B cell (primary cell): ENCODE measurements at regions not wholly inside any gene's neighbourhood (a gene's known extent, or its start where the extent isn't known, plus 50 kb on each side); places are given as distances from the start of the nearest gene placed in this dataset.

Experiments used
- ATAC-seq: fragments of 200-7000 bp; cut with Tn5 transposase; one replicate; pipeline ENCODE4 v1.10.0; 2021; ENCODE audit warnings: low read depth, mild to moderate bottlenecking, moderate number of reproducible peaks, moderate library complexity
- CTCF ChIA-PET: fragments of 350-600 bp; sonication (Branson Sonifier 250); formaldehyde crosslinking; loops from one replicate; lab custom pipeline; 2021; ENCODE audit warnings: antibody characterized with exemption, inconsistent platforms; lab: Charles Lee
- POLR2A ChIA-PET: fragments of 350-600 bp; sonication (Branson Sonifier 250); formaldehyde crosslinking; loops from one replicate; lab custom pipeline; 2021; ENCODE audit warnings: antibody characterized with exemption; lab: Charles Lee
- DNase-seq: peaks from one replicate; pipeline ENCODE4 v3.0.0; 2013
- H2AFZ ChIP-seq: 2 replicates; pipeline ENCODE4 v1.6.1; 2012; ENCODE audit warnings: mild to moderate bottlenecking, low read depth, low read length; ENCODE audit not compliant: insufficient read depth, poor library complexity, severe bottlenecking
- H3K27ac ChIP-seq, 2 donors: 1 replicate in 1 of 2; 2 replicates in 1 of 2; pipeline ENCODE4 v1.5.1; 2012 to 2013; ENCODE audit warnings: low read length in 2 of 2, mild to moderate bottlenecking in 2 of 2, moderate library complexity in 1 of 2
- H3K27me3 ChIP-seq, 4 experiments: fragments of 200-600 bp in 1 of 4; sonication (generic) in 1 of 4; replicated peaks in 1 of 4; 1 replicate in 2 of 4; 2 replicates in 2 of 4; pipeline versions ENCODE4 v1.6.1 to v1.7.0; 2013 to 2016; ENCODE audit warnings: low read length in 3 of 4, mild to moderate bottlenecking in 2 of 4, mixed read lengths in 1 of 4, moderate library complexity in 1 of 4; ENCODE audit not compliant: insufficient read depth in 4 of 4, control insufficient read depth in 3 of 4; ENCODE audit errors: control extremely low read depth in 1 of 4
- H3K36me3 ChIP-seq, 2 experiments: replicated peaks in 1 of 2; 1 replicate in 1 of 2; 2 replicates in 1 of 2; pipeline versions ENCODE4 v1.6.1 to v1.7.1; 2013; ENCODE audit warnings: low read length in 1 of 2; ENCODE audit not compliant: insufficient read depth in 2 of 2, control insufficient read depth in 1 of 2; ENCODE audit errors: control extremely low read depth in 1 of 2, extremely low read depth in 1 of 2
- H3K4me1 ChIP-seq, 2 donors: fragments of 200-600 bp in 1 of 2; sonication (generic) in 1 of 2; 1 replicate in 1 of 2; 2 replicates in 1 of 2; pipeline versions ENCODE4 v1.5.1 to v1.6.1; 2013 to 2017; ENCODE audit warnings: low read length in 2 of 2; ENCODE audit not compliant: control insufficient read depth in 2 of 2, insufficient read depth in 2 of 2
- H3K4me2 ChIP-seq: replicated peaks from 2 replicates; pipeline ENCODE3; 2012; ENCODE audit warnings: mild to moderate bottlenecking, low read depth, low read length; ENCODE audit not compliant: poor library complexity, severe bottlenecking
- H3K4me3 ChIP-seq, 5 experiments: fragments of 200-600 bp in 1 of 5; sonication (generic) in 1 of 5; 1 replicate in 3 of 5; 2 replicates in 2 of 5; pipeline versions ENCODE4 v1.5.1 to v1.7.0; 2011 to 2016; ENCODE audit warnings: low read length in 4 of 5, mild to moderate bottlenecking in 4 of 5, low read depth in 2 of 5, control low read depth in 1 of 5, moderate library complexity in 1 of 5; ENCODE audit not compliant: insufficient read depth in 1 of 5; ENCODE audit errors: control extremely low read depth in 1 of 5, extremely low read depth in 1 of 5
- H3K79me2 ChIP-seq: fragments of 200-600 bp; sonication (generic); one replicate; pipeline ENCODE4 v1.6.0; 2016; ENCODE audit warnings: low read length; ENCODE audit not compliant: control insufficient read depth, insufficient read depth
- H3K9ac ChIP-seq: fragments of 200-600 bp; sonication (generic); 2 replicates; pipeline ENCODE4 v1.6.1; 2017; ENCODE audit warnings: mild to moderate bottlenecking, low read length, moderate library complexity
- H3K9me3 ChIP-seq, 3 donors: one replicate each; pipeline versions ENCODE4 v1.6.1 to v1.7.1; 2013; ENCODE audit warnings: low read length in 2 of 3; ENCODE audit not compliant: control insufficient read depth in 2 of 3, insufficient read depth in 1 of 3; ENCODE audit errors: control extremely low read depth in 1 of 3
- H4K20me1 ChIP-seq: 2 replicates; pipeline ENCODE4 v1.6.0; 2012; ENCODE audit warnings: mild to moderate bottlenecking, low read length; ENCODE audit not compliant: insufficient read depth, control insufficient read depth, poor library complexity, severe bottlenecking
- H3K27ac Mint-ChIP-seq: one replicate; pipeline ENCODE4 v1.8.0; 2021; ENCODE audit warnings: mixed read lengths
- H3K27me3 Mint-ChIP-seq: one replicate; pipeline ENCODE4 v1.8.0; 2021; ENCODE audit warnings: mixed read lengths
- H3K4me1 Mint-ChIP-seq: one replicate; pipeline ENCODE4 v1.8.0; 2021; ENCODE audit warnings: mixed read lengths
- H3K4me3 Mint-ChIP-seq: one replicate; pipeline ENCODE4 v1.8.0; 2021; ENCODE audit warnings: mixed read lengths
- H3K9me3 Mint-ChIP-seq: one replicate; pipeline ENCODE4 v1.8.0; 2022; ENCODE audit warnings: mixed read lengths; ENCODE audit not compliant: insufficient read depth
- EZH2 ChIP-seq: IDR thresholded peaks from 2 replicates; pipeline ENCODE4 v1.6.1; 2012; ENCODE audit warnings: borderline replicate concordance, low read depth, mild to moderate bottlenecking, moderate library complexity, low read length; ENCODE audit not compliant: insufficient read depth, poor library complexity, severe bottlenecking
- WGBS: methylation state at CpG from one replicate; pipeline ENCODE4 v1.1.5; 2013; ENCODE audit warnings: missing lambda C conversion rate; ENCODE audit not compliant: insufficient coverage; 5-methylcytosine and 5-hydroxymethylcytosine counted together
- intact Hi-C: fragments of 100-400 bp; cut with micrococcal nuclease; formaldehyde crosslinking; loops from one replicate; pipeline ENCODE4 v1.10.0; 2022
- TF ChIP-seq, protein P1 (sequence below): fragments of 200-600 bp; IDR thresholded peaks from one replicate; pipeline ENCODE4 v1.8.0; 2022; ENCODE audit warnings: antibody characterized with exemption, mild to moderate bottlenecking

GRCh38 chr5:125100951-125101350, 354.5 kb upstream of the ZNF608 start:
- ChIA-PET CTCF (no interaction called here), POLR2A (no interaction called here)
- Mint-ChIP-seq H3K4me3 (no peak overlapping the region), H3K9me3 (peaks cover 4% of the 10 kb centered on the region), H3K4me1 (no peaks in the 10 kb centered on the region), H3K27ac (no peak overlapping the region), H3K27me3 (no peaks in the 10 kb centered on the region)
- DNase-seq (no peak), ATAC-seq (no peak)
- no peak overlapping the region for H2AFZ ChIP-seq
- no peak overlapping the region for H3K4me2 ChIP-seq
- WGBS: 96% methylated on average over 2 of the region's 4 CpGs
- no peak overlapping the region for H3K27ac ChIP-seq
- H3K36me3 ChIP-seq: no peaks in the 10 kb centered on the region
- H3K4me3 ChIP-seq: no peak overlapping the region
- TF ChIP-seq EZH2: no peak
- TF ChIP-seq, protein P1, sequence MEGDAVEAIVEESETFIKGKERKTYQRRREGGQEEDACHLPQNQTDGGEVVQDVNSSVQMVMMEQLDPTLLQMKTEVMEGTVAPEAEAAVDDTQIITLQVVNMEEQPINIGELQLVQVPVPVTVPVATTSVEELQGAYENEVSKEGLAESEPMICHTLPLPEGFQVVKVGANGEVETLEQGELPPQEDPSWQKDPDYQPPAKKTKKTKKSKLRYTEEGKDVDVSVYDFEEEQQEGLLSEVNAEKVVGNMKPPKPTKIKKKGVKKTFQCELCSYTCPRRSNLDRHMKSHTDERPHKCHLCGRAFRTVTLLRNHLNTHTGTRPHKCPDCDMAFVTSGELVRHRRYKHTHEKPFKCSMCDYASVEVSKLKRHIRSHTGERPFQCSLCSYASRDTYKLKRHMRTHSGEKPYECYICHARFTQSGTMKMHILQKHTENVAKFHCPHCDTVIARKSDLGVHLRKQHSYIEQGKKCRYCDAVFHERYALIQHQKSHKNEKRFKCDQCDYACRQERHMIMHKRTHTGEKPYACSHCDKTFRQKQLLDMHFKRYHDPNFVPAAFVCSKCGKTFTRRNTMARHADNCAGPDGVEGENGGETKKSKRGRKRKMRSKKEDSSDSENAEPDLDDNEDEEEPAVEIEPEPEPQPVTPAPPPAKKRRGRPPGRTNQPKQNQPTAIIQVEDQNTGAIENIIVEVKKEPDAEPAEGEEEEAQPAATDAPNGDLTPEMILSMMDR: no peak
- no peak overlapping the region for H3K9ac ChIP-seq
- H3K9me3 ChIP-seq: no peaks in the 10 kb centered on the region
- H4K20me1 ChIP-seq: no peaks in the 10 kb centered on the region
- no peaks in the 10 kb centered on the region for H3K4me1 ChIP-seq
- no peaks in the 10 kb centered on the region for H3K79me2 ChIP-seq
- no peaks in the 10 kb centered on the region for H3K27me3 ChIP-seq
- intact Hi-C loops: no loop called here

DNA sequence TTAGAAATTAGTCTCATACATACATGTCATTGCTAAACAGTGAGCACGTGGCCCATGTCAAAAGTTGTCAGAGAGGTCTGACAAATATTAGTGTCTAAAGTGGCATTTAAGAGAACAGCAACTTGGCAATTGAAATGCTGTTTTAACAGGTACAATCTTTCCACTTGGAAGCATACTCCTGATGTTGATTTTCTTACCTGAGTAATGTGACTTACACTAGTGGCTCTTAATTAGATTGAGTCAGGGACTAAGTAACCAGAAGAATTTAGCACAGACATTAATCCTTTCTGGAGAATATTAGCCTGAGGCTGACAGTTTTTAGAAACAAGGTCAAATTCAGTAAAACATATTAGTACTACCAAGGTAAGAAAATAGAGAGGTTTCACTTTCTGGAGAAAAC, 357.0 kb upstream of the ZNF608 start:
- H3K4me2 ChIP-seq: no peak overlapping the region
- H3K79me2 ChIP-seq: no peaks in the 10 kb centered on the region
- ChIA-PET POLR2A (no interaction called here), CTCF (no interaction called here)
- no peak overlapping the region for H2AFZ ChIP-seq
- no peaks in the 10 kb centered on the region for H3K9me3 ChIP-seq
- H3K4me1 Mint-ChIP-seq: no peaks in the 10 kb centered on the region
- no peaks in the 10 kb centered on the region for H3K4me1 ChIP-seq
- no peaks in the 10 kb centered on the region for H3K9me3 Mint-ChIP-seq
- H3K36me3 ChIP-seq: no peaks in the 10 kb centered on the region
- no peak overlapping the region for H3K4me3 Mint-ChIP-seq
- TF ChIP-seq, protein P1: no peak
- TF ChIP-seq EZH2: no peak
- no peak overlapping the region for H3K27ac ChIP-seq
- no CpG with 5 or more reads among the region's 1 CpG for WGBS
- H3K27me3 ChIP-seq: no peaks in the 10 kb centered on the region
- H3K4me3 ChIP-seq: no peak overlapping the region
- no peaks in the 10 kb centered on the region for H3K27me3 Mint-ChIP-seq
- no peaks in the 10 kb centered on the region for H4K20me1 ChIP-seq
- intact Hi-C loops: no loop called here
- H3K9ac ChIP-seq: no peak overlapping the region
- no peak overlapping the region for H3K27ac Mint-ChIP-seq
- ATAC-seq: no peak
- DNase-seq: no peak
